Heart right ventricle (tissue), 16 donors: ENCODE measurements at regions not wholly inside any gene's neighbourhood (a gene's known extent, or its start where the extent isn't known, plus 50 kb on each side); places are given as distances from the start of the nearest gene placed in this dataset.
A peak's percentile ranks its signal among the peaks of the same experiment; 100 is the strongest.

ENCODE experiments used
- ATAC-seq, 8 donors: fragments of 200-7000 bp; cut with Tn5 transposase; one replicate each; pipeline ENCODE4 v1.9.1; 2020; ENCODE audit warnings: mild to moderate bottlenecking in 8 of 8, moderate library complexity in 8 of 8, moderate number of reproducible peaks in 1 of 8
- DNase-seq, 2 donors: peaks; one replicate each; pipeline ENCODE4 v3.0.0-alpha.2; 2020
- H3K27ac ChIP-seq, 10 donors: fragments of 200-600 bp; sonication (generic) in 2 of 10; one replicate each; pipeline versions ENCODE4 v1.5.0 to v1.8.0; 2020 to 2022; ENCODE audit warnings: mild to moderate bottlenecking in 3 of 10
- H3K27me3 ChIP-seq, 7 donors: fragments of 200-600 bp; one replicate each; pipeline ENCODE4 v1.8.0; 2021 to 2022; ENCODE audit warnings: mild to moderate bottlenecking in 2 of 7
- H3K36me3 ChIP-seq, 9 donors: fragments of 200-600 bp; sonication (generic) in 1 of 9; one replicate each; pipeline versions ENCODE4 v1.5.0 to v1.8.0; 2020 to 2022; ENCODE audit warnings: mild to moderate bottlenecking in 2 of 9
- H3K4me1 ChIP-seq, 9 donors: fragments of 200-600 bp; sonication (generic) in 1 of 9; one replicate each; pipeline versions ENCODE4 v1.5.0 to v1.8.0; 2020 to 2022; ENCODE audit warnings: mild to moderate bottlenecking in 4 of 9
- H3K4me3 ChIP-seq, 10 donors: fragments of 200-600 bp; sonication (generic) in 2 of 10; one replicate each; pipeline versions ENCODE4 v1.5.0 to v1.8.0; 2020 to 2022; ENCODE audit warnings: mild to moderate bottlenecking in 7 of 10, moderate library complexity in 2 of 10
- H3K9me3 ChIP-seq, 11 donors: fragments of 200-600 bp in 10 of 11; sonication (generic) in 2 of 11; one replicate each; pipeline versions ENCODE4 v1.5.0 to v1.8.0; 2013 to 2022; ENCODE audit warnings: mild to moderate bottlenecking in 2 of 11, control low read depth in 1 of 11, moderate library complexity in 1 of 11
- WGBS, 2 donors: extraction: QIAGEN DNeasy Blood & Tissue Kit; methylation state at CpG; one replicate each; pipeline ENCODE4 v1.1.7; 2013; ENCODE audit warnings: inconsistent platforms in 1 of 2; 5-methylcytosine and 5-hydroxymethylcytosine counted together
- intact Hi-C, 10 donors: fragments of 100-400 bp; cut with DNase I; formaldehyde crosslinking; loops; one replicate each; pipeline versions ENCODE4 v1.11.1 to v1.14.2; 2022
- TF ChIP-seq, protein P1 (sequence below), 9 donors: fragments of 200-600 bp; sonication (generic) in 2 of 9; IDR thresholded peaks; one replicate each; pipeline versions ENCODE4 v1.5.0 to v1.8.0; 2021 to 2022; ENCODE audit warnings: antibody characterized with exemption in 9 of 9, mild to moderate bottlenecking in 5 of 9, moderate library complexity in 1 of 9
- donor health status: Arrhythmogenic right ventricular cardiomyopathy.
- donor health status: ischemic (EF 13 %, LVEDD 7.1; RV severe dilation, severe dysfunction).
- donor health status: healthy with polysubstance abuse.
- donor health status: DM: no; HTN: yes; CAD: no.
- donor health status: DM: no; HTN: no; CAD: no.
- donor health status: ischemic (EF 25% LVEDD 6.9; RV normal size, moderate dysfunction).
- donor health status: ischemic (EF 25% LVEDD 5.7; RV mildly dilated, moderate dysfunction).
- donor health status: healthy.
- donor health status: DM: yes; HTN: yes; CAD: no.
- donor health status: Ischemic cardiomyopathy.
- donor health status: ischemic (EF 35%, LVEDD 5.7; RV mildly dilated, moderate dysfunction).
- donor health status: nonischemic (EF 11% LVEDD 7.7; RV severe dilation, severe dysfunction).
- donor health status: DM: yes; HTN: yes; CAD: no.
- donor health status: PGD.
- donor health status: ischemic (EF 29% LVEDD 5.4; RV normal size, mild dysfunction).
- donor health status: nonischemic (EF 23%, LVEDD 6.1; RV moderate dilation, normal function).

DNA sequence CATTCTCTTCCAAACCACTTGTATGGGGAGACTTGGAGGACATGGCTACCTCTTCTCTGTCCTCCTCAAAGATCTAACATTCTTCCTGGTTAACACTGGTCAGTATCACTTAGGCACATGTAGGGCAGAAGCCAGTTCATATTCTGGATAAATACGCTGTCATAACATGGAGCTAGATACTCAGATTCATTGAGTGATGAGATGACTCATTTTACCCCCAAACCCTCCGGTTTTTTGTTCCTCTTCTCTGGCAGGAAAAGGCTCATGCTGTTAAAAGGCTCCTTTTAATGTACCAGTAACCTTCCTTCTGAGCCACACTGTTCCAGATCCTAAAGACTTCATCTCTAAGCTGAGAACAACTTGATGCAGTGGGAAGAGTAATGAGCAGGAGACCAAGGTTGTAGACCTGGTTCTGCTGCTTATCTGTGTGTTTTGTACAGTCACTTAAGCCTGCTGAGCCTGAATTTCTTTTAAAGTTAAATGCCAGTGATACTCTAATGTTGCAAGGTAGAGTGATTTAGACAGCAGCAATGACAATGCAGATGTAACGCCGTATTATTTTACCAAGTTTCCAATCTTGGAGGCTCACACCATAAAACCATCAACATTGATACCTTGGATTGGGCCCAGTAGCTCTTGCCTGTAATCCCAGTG, 57.3 kb upstream of the ELK3 start:
- ATAC-seq (no peak), DNase-seq (no peak)
- 93 to 94% methylated on average over 4 of the region's 4 CpGs for WGBS, 2 donors
- H3K4me1 ChIP-seq = peaks cover 0 to 26% (median 0%) of the 10 kb centered on the region in 9 donors
- no peaks in the 10 kb centered on the region for H3K36me3 ChIP-seq
- H3K27me3 ChIP-seq = no peaks in the 10 kb centered on the region
- TF ChIP-seq, protein P1, sequence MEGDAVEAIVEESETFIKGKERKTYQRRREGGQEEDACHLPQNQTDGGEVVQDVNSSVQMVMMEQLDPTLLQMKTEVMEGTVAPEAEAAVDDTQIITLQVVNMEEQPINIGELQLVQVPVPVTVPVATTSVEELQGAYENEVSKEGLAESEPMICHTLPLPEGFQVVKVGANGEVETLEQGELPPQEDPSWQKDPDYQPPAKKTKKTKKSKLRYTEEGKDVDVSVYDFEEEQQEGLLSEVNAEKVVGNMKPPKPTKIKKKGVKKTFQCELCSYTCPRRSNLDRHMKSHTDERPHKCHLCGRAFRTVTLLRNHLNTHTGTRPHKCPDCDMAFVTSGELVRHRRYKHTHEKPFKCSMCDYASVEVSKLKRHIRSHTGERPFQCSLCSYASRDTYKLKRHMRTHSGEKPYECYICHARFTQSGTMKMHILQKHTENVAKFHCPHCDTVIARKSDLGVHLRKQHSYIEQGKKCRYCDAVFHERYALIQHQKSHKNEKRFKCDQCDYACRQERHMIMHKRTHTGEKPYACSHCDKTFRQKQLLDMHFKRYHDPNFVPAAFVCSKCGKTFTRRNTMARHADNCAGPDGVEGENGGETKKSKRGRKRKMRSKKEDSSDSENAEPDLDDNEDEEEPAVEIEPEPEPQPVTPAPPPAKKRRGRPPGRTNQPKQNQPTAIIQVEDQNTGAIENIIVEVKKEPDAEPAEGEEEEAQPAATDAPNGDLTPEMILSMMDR (IDR thresholded peaks at IDR 0.05) = no peak
- H3K4me3 ChIP-seq = no peak overlapping the region
- H3K27ac ChIP-seq = peak overlapping the region in 2 of 10 donors; percentile 1 to 24
- H3K9me3 ChIP-seq = peaks cover 0 to 6% (median 0%) of the 10 kb centered on the region in 11 donors
- intact Hi-C loops = loop anchor here in 1 of 10 donors (10.0 kb wide), 1 partner anchor 72 kb away; no protein-coding TSS in a partner anchor

DNA sequence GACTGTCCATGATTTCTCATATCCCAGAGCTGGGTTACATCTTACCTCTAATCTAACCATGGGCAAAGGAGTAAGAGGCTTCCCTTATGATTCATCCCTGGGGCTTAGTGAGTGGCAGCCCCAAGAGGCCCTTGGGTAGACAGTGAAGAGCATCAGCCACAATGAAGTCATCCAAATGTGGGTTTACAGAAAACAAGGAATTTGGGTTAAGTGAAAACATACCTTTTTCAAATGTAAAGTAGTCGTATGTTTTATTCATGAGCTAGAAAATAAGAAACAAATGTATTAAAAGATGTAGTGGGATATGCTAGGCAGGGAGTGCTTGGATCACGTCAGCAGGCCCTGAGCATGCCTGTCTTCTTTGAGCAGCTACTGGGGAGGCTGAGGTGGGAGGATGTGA, 54.0 kb upstream of the ELK3 start:
- no peak overlapping the region for H3K27ac ChIP-seq
- H3K36me3 ChIP-seq = no peaks in the 10 kb centered on the region
- intact Hi-C loops = no loop called here
- peaks cover 0 to 6% (median 0%) of the 10 kb centered on the region in 11 donors for H3K9me3 ChIP-seq
- H3K4me3 ChIP-seq = no peak overlapping the region
- TF ChIP-seq, protein P1 (IDR thresholded peaks at IDR 0.05) = no peak
- no peak for DNase-seq
- H3K4me1 ChIP-seq = peaks cover 0 to 51% (median 6%) of the 10 kb centered on the region in 9 donors
- 82 to 92% methylated on average over 2 of the region's 2 CpGs for WGBS, 2 donors
- no peaks in the 10 kb centered on the region for H3K27me3 ChIP-seq
- no peak for ATAC-seq

DNA sequence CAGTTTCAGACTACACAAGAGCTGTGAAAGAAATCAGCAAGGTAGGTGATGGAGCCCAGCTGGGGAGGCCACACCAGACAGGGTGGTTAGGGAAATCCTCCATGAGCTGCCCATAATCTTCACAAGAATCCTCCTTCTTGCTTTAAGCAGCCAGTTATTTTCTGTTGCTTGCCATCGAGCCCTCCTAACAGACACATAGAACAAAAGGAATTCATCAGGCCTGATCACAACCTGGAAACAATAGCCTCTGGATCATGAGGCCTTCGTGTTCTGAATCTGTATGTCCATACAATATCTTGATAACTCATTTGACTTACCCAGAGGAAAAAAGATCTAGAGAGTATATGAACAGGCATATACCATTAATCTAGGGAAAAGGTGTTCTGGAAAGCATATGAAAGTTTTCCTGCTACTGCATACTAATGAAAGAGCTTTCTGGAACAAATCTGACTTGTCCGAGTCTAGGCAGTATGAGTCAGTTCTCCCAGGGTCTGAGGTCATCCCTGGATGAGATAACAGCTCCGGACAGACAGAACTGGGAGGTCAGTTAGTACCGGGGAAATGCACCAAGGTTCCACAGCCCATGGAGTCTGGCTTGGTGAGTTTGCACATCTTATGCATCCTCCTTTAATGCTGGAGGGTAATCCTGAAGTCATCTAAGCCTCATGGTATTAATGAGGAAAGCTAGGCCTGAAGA, 52.8 kb upstream of the ELK3 start:
- Histone ChIP-seq H3K36me3 (no peaks in the 10 kb centered on the region), H3K4me3 (no peak overlapping the region), H3K9me3 (peaks cover 0 to 6% (median 0%) of the 10 kb centered on the region in 11 donors), H3K27ac (peak overlapping the region in 1 of 10 donors; percentile 2), H3K27me3 (no peaks in the 10 kb centered on the region), H3K4me1 (peaks cover 0 to 40% (median 6%) of the 10 kb centered on the region in 9 donors)
- TF ChIP-seq, protein P1 (IDR thresholded peaks at IDR 0.05) = no peak
- WGBS, 2 donors = 52 to 59% methylated on average over 5 of the region's 5 CpGs
- DNase-seq = peak in 1 of 2 donors; percentile 12
- intact Hi-C loops = no loop called here
- peak in 6 of 8 donors; percentile 39 to 79 (median 51) for ATAC-seq

DNA sequence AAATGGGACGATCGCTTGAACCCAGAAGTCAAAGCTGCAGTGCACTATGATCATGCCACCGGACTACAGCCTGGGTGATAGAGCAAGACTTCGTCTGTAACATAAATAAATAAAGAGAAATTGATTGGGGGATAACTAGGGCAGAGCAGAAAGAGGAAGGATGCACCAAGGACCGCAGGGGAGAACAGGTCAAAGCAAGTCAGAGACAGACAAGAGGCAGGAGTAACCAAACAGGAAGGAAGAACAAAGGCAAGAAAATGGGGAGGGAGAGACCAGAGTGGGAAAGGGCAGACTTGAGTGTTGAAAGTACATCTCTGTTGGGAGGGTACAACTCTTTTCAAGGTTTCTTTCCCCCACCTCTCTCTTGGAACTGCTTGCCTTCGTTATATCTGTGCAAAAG, 50.8 kb upstream of the ELK3 start:
- intact Hi-C loops = no loop called here
- no peaks in the 10 kb centered on the region for H3K36me3 ChIP-seq
- peak in 1 of 8 donors; percentile 22 for ATAC-seq
- 65 to 68% methylated on average over 6 of the region's 6 CpGs for WGBS, 2 donors
- TF ChIP-seq, protein P1 (IDR thresholded peaks at IDR 0.05) = no peak
- peaks cover 0 to 6% (median 0%) of the 10 kb centered on the region in 11 donors for H3K9me3 ChIP-seq
- no peak overlapping the region for H3K4me3 ChIP-seq
- H3K4me1 ChIP-seq = peaks cover 0 to 31% (median 6%) of the 10 kb centered on the region in 9 donors
- peak overlapping the region in 4 of 10 donors; percentile 9 to 49 (median 30) for H3K27ac ChIP-seq
- no peaks in the 10 kb centered on the region for H3K27me3 ChIP-seq
- no peak for DNase-seq
